HepG2 (cell line): ENCODE measurements at regions not wholly inside any gene's neighbourhood (a gene's known extent, or its start where the extent isn't known, plus 50 kb on each side); places are given as distances from the start of the nearest gene placed in this dataset.

Experiments
- CREM ChIP-seq, 2 experiments: sonication (generic) in 1 of 2; formaldehyde crosslinking in 1 of 2; IDR thresholded peaks; 2 replicates each; pipeline versions ENCODE4 v1.4.0 to v1.6.1; 2016 to 2020; ENCODE audit warnings: antibody characterized with exemption in 1 of 2, mild to moderate bottlenecking in 1 of 2, missing genetic modification reagents in 1 of 2
- EZH2 ChIP-seq: conservative IDR thresholded peaks from 2 replicates; pipeline ENCODE4 v1.6.1; 2012; ENCODE audit warnings: mild to moderate bottlenecking, low read depth, low read length, moderate library complexity
- HDAC1 ChIP-seq: sonication (generic); formaldehyde crosslinking; IDR thresholded peaks from 2 replicates; pipeline ENCODE4 v1.5.1; 2020; ENCODE audit warnings: mild to moderate bottlenecking, missing genetic modification reagents
- POLR2AphosphoS5 ChIP-seq: IDR thresholded peaks from 2 replicates; pipeline ENCODE4 v1.6.1; 2012; ENCODE audit warnings: low read depth, low read length
- SUZ12 ChIP-seq: fragments of 150-350 bp; IDR thresholded peaks from 2 replicates; pipeline ENCODE4 v1.6.1; 2014; ENCODE audit warnings: low read depth, low read length
- ZC3H4 ChIP-seq: sonication (generic); formaldehyde crosslinking; IDR thresholded peaks from 2 replicates; pipeline ENCODE4 v1.4.0; 2020; ENCODE audit warnings: missing genetic modification reagents, borderline replicate concordance
- ZNF850 ChIP-seq: sonication (generic); formaldehyde crosslinking; conservative IDR thresholded peaks from 2 replicates; pipeline ENCODE4 v1.9.0; 2021; ENCODE audit warnings: mild to moderate bottlenecking, missing genetic modification reagents
- TF ChIP-seq, protein P1 (sequence below), 2 experiments: IDR thresholded peaks; 2 replicates each; pipeline ENCODE4 v1.6.1; 2011 to 2012; ENCODE audit warnings: low read length in 2 of 2, borderline replicate concordance in 1 of 2, low read depth in 1 of 2, mild to moderate bottlenecking in 1 of 2, moderate library complexity in 1 of 2
- TF ChIP-seq, protein P2 (sequence below): sonication (generic); formaldehyde crosslinking; IDR thresholded peaks from 2 replicates; pipeline ENCODE4 v1.5.1; 2020; ENCODE audit warnings: mild to moderate bottlenecking, missing genetic modification reagents, moderate library complexity
- TF ChIP-seq, protein P3 (sequence below): sonication (generic); formaldehyde crosslinking; IDR thresholded peaks from 2 replicates; pipeline ENCODE4 v1.5.0; 2020; ENCODE audit warnings: mild to moderate bottlenecking, missing genetic modification reagents, moderate library complexity
- TF ChIP-seq, protein P4 (sequence below): sonication (generic); formaldehyde crosslinking; IDR thresholded peaks from 2 replicates; pipeline ENCODE4 v1.4.0; 2020; ENCODE audit warnings: missing genetic modification reagents, borderline replicate concordance
- TF ChIP-seq, protein P5 (sequence below): sonication (generic); formaldehyde crosslinking; IDR thresholded peaks from 2 replicates; pipeline ENCODE4 v1.5.0; 2020; ENCODE audit warnings: missing genetic modification reagents

DNA sequence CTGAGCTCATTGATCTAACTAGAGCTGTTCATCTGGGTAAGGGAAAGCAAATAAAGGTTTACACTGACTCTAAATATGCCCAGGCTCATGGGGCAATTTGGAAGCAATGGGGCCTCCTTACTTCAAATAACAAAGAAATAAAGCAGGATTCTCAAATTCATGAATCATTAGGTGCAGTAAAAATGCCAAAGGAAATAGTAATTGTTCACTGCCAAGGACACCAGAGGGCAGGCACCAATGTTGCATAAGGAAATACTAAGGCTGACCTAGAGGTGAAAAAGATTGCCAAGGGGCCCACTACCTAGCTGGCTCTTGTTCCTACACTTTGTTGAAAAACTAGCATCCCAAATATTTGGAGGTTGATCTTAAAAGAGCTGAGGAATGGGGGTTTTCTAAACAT is 1686.7 kb upstream of the MIR17HG start:
- TF ChIP-seq, protein P1, sequence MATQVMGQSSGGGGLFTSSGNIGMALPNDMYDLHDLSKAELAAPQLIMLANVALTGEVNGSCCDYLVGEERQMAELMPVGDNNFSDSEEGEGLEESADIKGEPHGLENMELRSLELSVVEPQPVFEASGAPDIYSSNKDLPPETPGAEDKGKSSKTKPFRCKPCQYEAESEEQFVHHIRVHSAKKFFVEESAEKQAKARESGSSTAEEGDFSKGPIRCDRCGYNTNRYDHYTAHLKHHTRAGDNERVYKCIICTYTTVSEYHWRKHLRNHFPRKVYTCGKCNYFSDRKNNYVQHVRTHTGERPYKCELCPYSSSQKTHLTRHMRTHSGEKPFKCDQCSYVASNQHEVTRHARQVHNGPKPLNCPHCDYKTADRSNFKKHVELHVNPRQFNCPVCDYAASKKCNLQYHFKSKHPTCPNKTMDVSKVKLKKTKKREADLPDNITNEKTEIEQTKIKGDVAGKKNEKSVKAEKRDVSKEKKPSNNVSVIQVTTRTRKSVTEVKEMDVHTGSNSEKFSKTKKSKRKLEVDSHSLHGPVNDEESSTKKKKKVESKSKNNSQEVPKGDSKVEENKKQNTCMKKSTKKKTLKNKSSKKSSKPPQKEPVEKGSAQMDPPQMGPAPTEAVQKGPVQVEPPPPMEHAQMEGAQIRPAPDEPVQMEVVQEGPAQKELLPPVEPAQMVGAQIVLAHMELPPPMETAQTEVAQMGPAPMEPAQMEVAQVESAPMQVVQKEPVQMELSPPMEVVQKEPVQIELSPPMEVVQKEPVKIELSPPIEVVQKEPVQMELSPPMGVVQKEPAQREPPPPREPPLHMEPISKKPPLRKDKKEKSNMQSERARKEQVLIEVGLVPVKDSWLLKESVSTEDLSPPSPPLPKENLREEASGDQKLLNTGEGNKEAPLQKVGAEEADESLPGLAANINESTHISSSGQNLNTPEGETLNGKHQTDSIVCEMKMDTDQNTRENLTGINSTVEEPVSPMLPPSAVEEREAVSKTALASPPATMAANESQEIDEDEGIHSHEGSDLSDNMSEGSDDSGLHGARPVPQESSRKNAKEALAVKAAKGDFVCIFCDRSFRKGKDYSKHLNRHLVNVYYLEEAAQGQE (IDR thresholded peaks at IDR 0.05; ENCODE audit: borderline replicate concordance in 1 of 2, low read depth in 1 of 2, low read length in 2 of 2): no peak
- no peak for TF ChIP-seq HDAC1 (CRISPR knock-in tag)
- TF ChIP-seq, protein P2, sequence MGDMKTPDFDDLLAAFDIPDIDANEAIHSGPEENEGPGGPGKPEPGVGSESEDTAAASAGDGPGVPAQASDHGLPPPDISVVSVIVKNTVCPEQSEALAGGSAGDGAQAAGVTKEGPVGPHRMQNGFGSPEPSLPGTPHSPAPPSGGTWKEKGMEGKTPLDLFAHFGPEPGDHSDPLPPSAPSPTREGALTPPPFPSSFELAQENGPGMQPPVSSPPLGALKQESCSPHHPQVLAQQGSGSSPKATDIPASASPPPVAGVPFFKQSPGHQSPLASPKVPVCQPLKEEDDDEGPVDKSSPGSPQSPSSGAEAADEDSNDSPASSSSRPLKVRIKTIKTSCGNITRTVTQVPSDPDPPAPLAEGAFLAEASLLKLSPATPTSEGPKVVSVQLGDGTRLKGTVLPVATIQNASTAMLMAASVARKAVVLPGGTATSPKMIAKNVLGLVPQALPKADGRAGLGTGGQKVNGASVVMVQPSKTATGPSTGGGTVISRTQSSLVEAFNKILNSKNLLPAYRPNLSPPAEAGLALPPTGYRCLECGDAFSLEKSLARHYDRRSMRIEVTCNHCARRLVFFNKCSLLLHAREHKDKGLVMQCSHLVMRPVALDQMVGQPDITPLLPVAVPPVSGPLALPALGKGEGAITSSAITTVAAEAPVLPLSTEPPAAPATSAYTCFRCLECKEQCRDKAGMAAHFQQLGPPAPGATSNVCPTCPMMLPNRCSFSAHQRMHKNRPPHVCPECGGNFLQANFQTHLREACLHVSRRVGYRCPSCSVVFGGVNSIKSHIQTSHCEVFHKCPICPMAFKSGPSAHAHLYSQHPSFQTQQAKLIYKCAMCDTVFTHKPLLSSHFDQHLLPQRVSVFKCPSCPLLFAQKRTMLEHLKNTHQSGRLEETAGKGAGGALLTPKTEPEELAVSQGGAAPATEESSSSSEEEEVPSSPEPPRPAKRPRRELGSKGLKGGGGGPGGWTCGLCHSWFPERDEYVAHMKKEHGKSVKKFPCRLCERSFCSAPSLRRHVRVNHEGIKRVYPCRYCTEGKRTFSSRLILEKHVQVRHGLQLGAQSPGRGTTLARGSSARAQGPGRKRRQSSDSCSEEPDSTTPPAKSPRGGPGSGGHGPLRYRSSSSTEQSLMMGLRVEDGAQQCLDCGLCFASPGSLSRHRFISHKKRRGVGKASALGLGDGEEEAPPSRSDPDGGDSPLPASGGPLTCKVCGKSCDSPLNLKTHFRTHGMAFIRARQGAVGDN (CRISPR knock-in tag): no peak
- TF ChIP-seq, protein P3, sequence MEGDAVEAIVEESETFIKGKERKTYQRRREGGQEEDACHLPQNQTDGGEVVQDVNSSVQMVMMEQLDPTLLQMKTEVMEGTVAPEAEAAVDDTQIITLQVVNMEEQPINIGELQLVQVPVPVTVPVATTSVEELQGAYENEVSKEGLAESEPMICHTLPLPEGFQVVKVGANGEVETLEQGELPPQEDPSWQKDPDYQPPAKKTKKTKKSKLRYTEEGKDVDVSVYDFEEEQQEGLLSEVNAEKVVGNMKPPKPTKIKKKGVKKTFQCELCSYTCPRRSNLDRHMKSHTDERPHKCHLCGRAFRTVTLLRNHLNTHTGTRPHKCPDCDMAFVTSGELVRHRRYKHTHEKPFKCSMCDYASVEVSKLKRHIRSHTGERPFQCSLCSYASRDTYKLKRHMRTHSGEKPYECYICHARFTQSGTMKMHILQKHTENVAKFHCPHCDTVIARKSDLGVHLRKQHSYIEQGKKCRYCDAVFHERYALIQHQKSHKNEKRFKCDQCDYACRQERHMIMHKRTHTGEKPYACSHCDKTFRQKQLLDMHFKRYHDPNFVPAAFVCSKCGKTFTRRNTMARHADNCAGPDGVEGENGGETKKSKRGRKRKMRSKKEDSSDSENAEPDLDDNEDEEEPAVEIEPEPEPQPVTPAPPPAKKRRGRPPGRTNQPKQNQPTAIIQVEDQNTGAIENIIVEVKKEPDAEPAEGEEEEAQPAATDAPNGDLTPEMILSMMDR (CRISPR knock-in tag): no peak
- no peak for TF ChIP-seq CREM (IDR thresholded peaks at IDR 0.05)
- TF ChIP-seq CREM (CRISPR knock-in tag; IDR thresholded peaks at IDR 0.05): no peak
- TF ChIP-seq, protein P4, sequence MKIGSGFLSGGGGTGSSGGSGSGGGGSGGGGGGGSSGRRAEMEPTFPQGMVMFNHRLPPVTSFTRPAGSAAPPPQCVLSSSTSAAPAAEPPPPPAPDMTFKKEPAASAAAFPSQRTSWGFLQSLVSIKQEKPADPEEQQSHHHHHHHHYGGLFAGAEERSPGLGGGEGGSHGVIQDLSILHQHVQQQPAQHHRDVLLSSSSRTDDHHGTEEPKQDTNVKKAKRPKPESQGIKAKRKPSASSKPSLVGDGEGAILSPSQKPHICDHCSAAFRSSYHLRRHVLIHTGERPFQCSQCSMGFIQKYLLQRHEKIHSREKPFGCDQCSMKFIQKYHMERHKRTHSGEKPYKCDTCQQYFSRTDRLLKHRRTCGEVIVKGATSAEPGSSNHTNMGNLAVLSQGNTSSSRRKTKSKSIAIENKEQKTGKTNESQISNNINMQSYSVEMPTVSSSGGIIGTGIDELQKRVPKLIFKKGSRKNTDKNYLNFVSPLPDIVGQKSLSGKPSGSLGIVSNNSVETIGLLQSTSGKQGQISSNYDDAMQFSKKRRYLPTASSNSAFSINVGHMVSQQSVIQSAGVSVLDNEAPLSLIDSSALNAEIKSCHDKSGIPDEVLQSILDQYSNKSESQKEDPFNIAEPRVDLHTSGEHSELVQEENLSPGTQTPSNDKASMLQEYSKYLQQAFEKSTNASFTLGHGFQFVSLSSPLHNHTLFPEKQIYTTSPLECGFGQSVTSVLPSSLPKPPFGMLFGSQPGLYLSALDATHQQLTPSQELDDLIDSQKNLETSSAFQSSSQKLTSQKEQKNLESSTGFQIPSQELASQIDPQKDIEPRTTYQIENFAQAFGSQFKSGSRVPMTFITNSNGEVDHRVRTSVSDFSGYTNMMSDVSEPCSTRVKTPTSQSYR (CRISPR knock-in tag): no peak
- TF ChIP-seq, protein P5, sequence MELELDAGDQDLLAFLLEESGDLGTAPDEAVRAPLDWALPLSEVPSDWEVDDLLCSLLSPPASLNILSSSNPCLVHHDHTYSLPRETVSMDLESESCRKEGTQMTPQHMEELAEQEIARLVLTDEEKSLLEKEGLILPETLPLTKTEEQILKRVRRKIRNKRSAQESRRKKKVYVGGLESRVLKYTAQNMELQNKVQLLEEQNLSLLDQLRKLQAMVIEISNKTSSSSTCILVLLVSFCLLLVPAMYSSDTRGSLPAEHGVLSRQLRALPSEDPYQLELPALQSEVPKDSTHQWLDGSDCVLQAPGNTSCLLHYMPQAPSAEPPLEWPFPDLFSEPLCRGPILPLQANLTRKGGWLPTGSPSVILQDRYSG (CRISPR knock-in tag): no peak
- TF ChIP-seq POLR2AphosphoS5: no peak
- TF ChIP-seq ZNF850 (CRISPR knock-in tag): no peak
- TF ChIP-seq SUZ12: no peak
- no peak for TF ChIP-seq ZC3H4
- TF ChIP-seq EZH2: no peak
